A673 (cell line): ENCODE measurements at regions not wholly inside any gene's neighbourhood (a gene's known extent, or its start where the extent isn't known, plus 50 kb on each side); places are given as distances from the start of the nearest gene placed in this dataset.

Source experiments
- BruUV-seq: library from RNA; stranded (reverse); fragments of 400-500 nt; replicated peaks from 2 replicates; lab custom pipeline; 2021; lab: Mats Ljungman, UMichigan
- CTCF ChIA-PET: fragments of 300-600 bp; sonication (Branson Sonifier 250); formaldehyde crosslinking; loops from one replicate; lab custom pipeline; 2022; ENCODE audit warnings: antibody characterized with exemption; lab: Charles Lee
- POLR2A ChIA-PET: fragments of 300-600 bp; sonication (Branson Sonifier 250); formaldehyde crosslinking; loops from one replicate; lab custom pipeline; 2022; ENCODE audit warnings: antibody characterized with exemption; ENCODE audit not compliant: low non-redundant PET; lab: Charles Lee
- DNase-seq: peaks from one replicate; pipeline ENCODE4 v3.0.0-alpha.2; 2015; ENCODE audit warnings: low spot score
- H3K27ac ChIP-seq: fragments of 200-600 bp; sonication (generic); 2 replicates; pipeline ENCODE4 v1.5.1; 2016; ENCODE audit warnings: mixed run types, low read depth, mild to moderate bottlenecking, mixed read lengths, antibody characterized with exemption, low read length; ENCODE audit not compliant: poor library complexity, severe bottlenecking
- H3K27me3 ChIP-seq: fragments of 200-600 bp; sonication (generic); replicated peaks from 2 replicates; pipeline ENCODE4 v1.6.1; 2017; ENCODE audit warnings: mixed run types, low read depth, mild to moderate bottlenecking, mixed read lengths, antibody characterized with exemption, low read length; ENCODE audit not compliant: insufficient read depth, poor library complexity
- H3K36me3 ChIP-seq: fragments of 200-600 bp; sonication (generic); 2 replicates; pipeline ENCODE4 v1.6.1; 2016; ENCODE audit warnings: mixed run types, mild to moderate bottlenecking, mixed read lengths, antibody characterized with exemption, low read length; ENCODE audit not compliant: insufficient read depth, poor library complexity, severe bottlenecking
- H3K4me1 ChIP-seq: fragments of 200-600 bp; sonication (generic); 2 replicates; pipeline ENCODE4 v1.6.1; 2017; ENCODE audit warnings: mixed run types, mild to moderate bottlenecking, mixed read lengths, antibody characterized with exemption, low read length; ENCODE audit not compliant: insufficient read depth, poor library complexity, severe bottlenecking
- H3K4me3 ChIP-seq: fragments of 200-600 bp; sonication (generic); 2 replicates; pipeline ENCODE4 v1.5.1; 2016; ENCODE audit warnings: low read depth, mixed run types, mild to moderate bottlenecking, mixed read lengths, low read length; ENCODE audit not compliant: poor library complexity, severe bottlenecking
- H3K9me3 ChIP-seq: fragments of 200-600 bp; sonication (generic); 2 replicates; pipeline ENCODE4 v1.6.1; 2016; ENCODE audit warnings: mixed run types, low read depth, mild to moderate bottlenecking, mixed read lengths, antibody characterized with exemption, low read length; ENCODE audit not compliant: poor library complexity, severe bottlenecking
- EZH2 ChIP-seq: fragments of 200-600 bp; sonication (generic); IDR thresholded peaks from 2 replicates; pipeline ENCODE4 v1.6.1; 2017; ENCODE audit warnings: borderline replicate concordance, low read depth, mild to moderate bottlenecking, mixed read lengths, antibody characterized with exemption, low read length; ENCODE audit not compliant: poor library complexity, severe bottlenecking
- intact Hi-C: fragments of 100-400 bp; cut with micrococcal nuclease; formaldehyde crosslinking; loops from one replicate; pipeline ENCODE4 v1.10.0; 2022; ENCODE audit not compliant: unreplicated experiment
- TF ChIP-seq, protein P1 (sequence below): fragments of 300-800, 200-600 bp; sonication (generic); conservative IDR thresholded peaks from 2 replicates; pipeline ENCODE4 v1.5.1; 2017; ENCODE audit warnings: low read depth, mild to moderate bottlenecking, antibody characterized with exemption, low read length, moderate library complexity, mixed read lengths

GRCh38 chr12:90677552-90677951, 277.4 kb downstream of the CCER1 start:
- intact Hi-C loops, result no loop called here
- Histone ChIP-seq H3K9me3 (no peaks in the 10 kb centered on the region), H3K36me3 (no peaks in the 10 kb centered on the region), H3K27ac (no peak overlapping the region), H3K4me3 (no peak overlapping the region), H3K27me3 (no peaks in the 10 kb centered on the region), H3K4me1 (no peaks in the 10 kb centered on the region)
- CTCF ChIA-PET, result no interaction called here
- POLR2A ChIA-PET, result no interaction called here
- peak; percentile 11 for DNase-seq
- no peak for TF ChIP-seq EZH2
- TF ChIP-seq, protein P1, sequence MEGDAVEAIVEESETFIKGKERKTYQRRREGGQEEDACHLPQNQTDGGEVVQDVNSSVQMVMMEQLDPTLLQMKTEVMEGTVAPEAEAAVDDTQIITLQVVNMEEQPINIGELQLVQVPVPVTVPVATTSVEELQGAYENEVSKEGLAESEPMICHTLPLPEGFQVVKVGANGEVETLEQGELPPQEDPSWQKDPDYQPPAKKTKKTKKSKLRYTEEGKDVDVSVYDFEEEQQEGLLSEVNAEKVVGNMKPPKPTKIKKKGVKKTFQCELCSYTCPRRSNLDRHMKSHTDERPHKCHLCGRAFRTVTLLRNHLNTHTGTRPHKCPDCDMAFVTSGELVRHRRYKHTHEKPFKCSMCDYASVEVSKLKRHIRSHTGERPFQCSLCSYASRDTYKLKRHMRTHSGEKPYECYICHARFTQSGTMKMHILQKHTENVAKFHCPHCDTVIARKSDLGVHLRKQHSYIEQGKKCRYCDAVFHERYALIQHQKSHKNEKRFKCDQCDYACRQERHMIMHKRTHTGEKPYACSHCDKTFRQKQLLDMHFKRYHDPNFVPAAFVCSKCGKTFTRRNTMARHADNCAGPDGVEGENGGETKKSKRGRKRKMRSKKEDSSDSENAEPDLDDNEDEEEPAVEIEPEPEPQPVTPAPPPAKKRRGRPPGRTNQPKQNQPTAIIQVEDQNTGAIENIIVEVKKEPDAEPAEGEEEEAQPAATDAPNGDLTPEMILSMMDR, result no peak
- no TSS peak for BruUV-seq

DNA sequence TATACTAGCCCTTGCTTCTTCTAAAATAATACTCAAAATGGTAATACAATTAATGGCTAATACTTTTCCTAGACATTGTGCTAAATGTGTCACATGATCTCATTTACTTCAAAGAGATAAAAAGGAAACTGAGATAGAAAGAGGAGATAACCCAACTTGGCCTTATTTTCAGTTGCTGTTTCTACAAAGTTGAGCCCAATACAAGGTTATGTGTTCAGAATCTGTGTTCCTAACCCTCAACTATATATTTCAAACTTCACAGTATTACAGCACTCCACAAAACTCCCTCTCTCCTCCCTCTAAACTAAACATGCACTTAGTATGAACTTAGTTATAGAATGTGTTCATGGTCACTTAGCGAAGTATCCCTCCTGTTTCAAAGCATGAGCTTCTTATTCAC, 277.9 kb downstream of the CCER1 start:
- Histone ChIP-seq H3K36me3 (no peaks in the 10 kb centered on the region), H3K27me3 (no peaks in the 10 kb centered on the region), H3K4me1 (no peaks in the 10 kb centered on the region), H3K27ac (no peak overlapping the region), H3K9me3 (no peaks in the 10 kb centered on the region), H3K4me3 (no peak overlapping the region)
- DNase-seq, result no peak
- BruUV-seq, result no TSS peak
- no peak for TF ChIP-seq EZH2
- TF ChIP-seq, protein P1, result no peak
- intact Hi-C loops, result no loop called here
- POLR2A ChIA-PET, result no interaction called here
- CTCF ChIA-PET, result no interaction called here

GRCh38 chr12:90675106-90675505, 279.9 kb downstream of the CCER1 start:
- BruUV-seq, result no TSS peak
- intact Hi-C loops, result no loop called here
- H3K4me3 ChIP-seq, result no peak overlapping the region
- no peak for TF ChIP-seq EZH2
- TF ChIP-seq, protein P1, result no peak
- no peaks in the 10 kb centered on the region for H3K36me3 ChIP-seq
- CTCF ChIA-PET, result no interaction called here
- H3K27ac ChIP-seq, result no peak overlapping the region
- no peaks in the 10 kb centered on the region for H3K4me1 ChIP-seq
- POLR2A ChIA-PET, result no interaction called here
- DNase-seq, result no peak
- H3K27me3 ChIP-seq, result no peaks in the 10 kb centered on the region
- H3K9me3 ChIP-seq, result no peaks in the 10 kb centered on the region
